Heart left ventricle (tissue), 16 donors: ENCODE measurements at regions not wholly inside any gene's neighbourhood (a gene's known extent, or its start where the extent isn't known, plus 50 kb on each side); places are given as distances from the start of the nearest gene placed in this dataset.

Source experiments
- ATAC-seq, 4 donors: fragments of 200-7000 bp; cut with Tn5 transposase; one replicate each; pipeline ENCODE4 v1.9.1; 2020 to 2022; ENCODE audit warnings: moderate library complexity in 4 of 4, mild to moderate bottlenecking in 3 of 4, moderate number of reproducible peaks in 1 of 4
- DNase-seq, 5 donors: peaks; one replicate each; pipeline ENCODE4 v3.0.0-alpha.2; 2020
- H3K27ac ChIP-seq, 12 donors: fragments of 200-600 bp; sonication (generic) in 4 of 12; one replicate each; pipeline versions ENCODE4 v1.5.0 to v1.8.0; 2016 to 2022; ENCODE audit warnings: mild to moderate bottlenecking in 2 of 12
- H3K27me3 ChIP-seq, 9 donors: fragments of 200-600 bp; sonication (generic) in 2 of 9; one replicate each; pipeline versions ENCODE4 v1.5.1 to v1.8.0; 2016 to 2022; ENCODE audit warnings: mild to moderate bottlenecking in 3 of 9
- H3K36me3 ChIP-seq, 9 donors: fragments of 200-600 bp; sonication (generic) in 2 of 9; one replicate each; pipeline versions ENCODE4 v1.5.0 to v1.8.0; 2018 to 2022; ENCODE audit warnings: mild to moderate bottlenecking in 2 of 9
- H3K4me1 ChIP-seq, 12 donors: fragments of 200-600 bp; sonication (generic) in 4 of 12; one replicate each; pipeline versions ENCODE4 v1.5.0 to v1.8.0; 2016 to 2022; ENCODE audit warnings: mild to moderate bottlenecking in 3 of 12
- H3K4me3 ChIP-seq, 12 donors: fragments of 200-600 bp; sonication (generic) in 4 of 12; one replicate each; pipeline versions ENCODE4 v1.5.0 to v1.8.0; 2017 to 2022; ENCODE audit warnings: mild to moderate bottlenecking in 9 of 12, moderate library complexity in 4 of 12
- H3K9me3 ChIP-seq, 12 donors: fragments of 200-600 bp; sonication (generic) in 4 of 12; one replicate each; pipeline versions ENCODE4 v1.5.0 to v1.8.0; 2016 to 2022; ENCODE audit warnings: mild to moderate bottlenecking in 1 of 12
- CTCF ChIP-seq, 12 donors: fragments of 200-600 bp; sonication (generic) in 4 of 12; IDR thresholded peaks; one replicate each; pipeline versions ENCODE4 v1.5.0 to v1.8.0; 2018 to 2022; ENCODE audit warnings: antibody characterized with exemption in 12 of 12, mild to moderate bottlenecking in 5 of 12
- POLR2A ChIP-seq, 2 donors: fragments of 450-650 bp; IDR thresholded peaks; one replicate each; pipeline ENCODE4 v1.6.1; 2017; ENCODE audit warnings: antibody characterized with exemption in 2 of 2, mild to moderate bottlenecking in 2 of 2, moderate library complexity in 2 of 2
- WGBS, 4 donors: extraction: QIAGEN DNeasy Blood & Tissue Kit in 2 of 4; methylation state at CpG; one replicate each; pipeline versions ENCODE4 v1.1.5 to v1.1.7; 2013 to 2018; 5-methylcytosine and 5-hydroxymethylcytosine counted together
- intact Hi-C, 10 donors: fragments of 100-400 bp; cut with DNase I; formaldehyde crosslinking; loops; one replicate each; pipeline versions ENCODE4 v1.11.1 to v1.14.2; 2022
- donor health status: ischemic (EF 13 %, LVEDD 7.1; RV severe dilation, severe dysfunction).
- donor health status: healthy with polysubstance abuse.
- donor health status: DM: no; HTN: yes; CAD: no.
- donor health status: DM: no; HTN: no; CAD: no.
- donor health status: ischemic (EF 25% LVEDD 6.9; RV normal size, moderate dysfunction).
- donor health status: ischemic (EF 25% LVEDD 5.7; RV mildly dilated, moderate dysfunction).
- donor health status: healthy.
- donor health status: DM: yes; HTN: yes; CAD: no.
- donor health status: ischemic (EF 35%, LVEDD 5.7; RV mildly dilated, moderate dysfunction).
- donor health status: nonischemic (EF 11% LVEDD 7.7; RV severe dilation, severe dysfunction).
- donor health status: DM: yes; HTN: yes; CAD: no.
- donor health status: PGD.
- donor health status: ischemic (EF 29% LVEDD 5.4; RV normal size, mild dysfunction).
- donor health status: nonischemic (EF 23%, LVEDD 6.1; RV moderate dilation, normal function).

- no peaks in the 10 kb centered on the region for H3K27me3 ChIP-seq
- WGBS, 4 donors, result 90 to 98% (median 96%) methylated on average over 1 to 3 of the region's 3 CpGs
- H3K4me1 ChIP-seq, result no peaks in the 10 kb centered on the region
- DNase-seq, result no peak
- intact Hi-C loops, result no loop called here
- H3K4me3 ChIP-seq, result no peak overlapping the region
- no peak for TF ChIP-seq CTCF (IDR thresholded peaks at IDR 0.05)
- TF ChIP-seq POLR2A (IDR thresholded peaks at IDR 0.05), result no peak
- no peak overlapping the region for H3K27ac ChIP-seq
- peaks cover 0 to 4% (median 0%) of the 10 kb centered on the region in 12 donors for H3K9me3 ChIP-seq
- H3K36me3 ChIP-seq, result no peaks in the 10 kb centered on the region
- ATAC-seq, result no peak
Observed at GRCh38 chr5:78726571-78726970, 78.0 kb upstream of the LHFPL2 start.

GRCh38 chr5:78726003-78726402, 77.4 kb upstream of the LHFPL2 start:
- ATAC-seq, result no peak
- Histone ChIP-seq H3K27me3 (no peaks in the 10 kb centered on the region), H3K4me1 (peaks cover 0 to 3% (median 0%) of the 10 kb centered on the region in 12 donors), H3K4me3 (no peak overlapping the region), H3K36me3 (no peaks in the 10 kb centered on the region), H3K9me3 (peaks cover 0 to 4% (median 0%) of the 10 kb centered on the region in 12 donors), H3K27ac (no peak overlapping the region)
- no peak for DNase-seq
- WGBS, 4 donors, result 95 to 98% (median 95%) methylated on average over 3 of the region's 3 CpGs
- TF ChIP-seq CTCF (IDR thresholded peaks at IDR 0.05), result no peak
- TF ChIP-seq POLR2A (IDR thresholded peaks at IDR 0.05), result no peak
- intact Hi-C loops, result no loop called here

- Histone ChIP-seq H3K27me3 (no peaks in the 10 kb centered on the region), H3K27ac (no peak overlapping the region), H3K9me3 (no peaks in the 10 kb centered on the region), H3K36me3 (no peaks in the 10 kb centered on the region), H3K4me1 (peaks cover 0 to 13% (median 0%) of the 10 kb centered on the region in 12 donors), H3K4me3 (no peak overlapping the region)
- DNase-seq, result no peak
- no peak for ATAC-seq
- TF ChIP-seq POLR2A (IDR thresholded peaks at IDR 0.05) (no peak), CTCF (IDR thresholded peaks at IDR 0.05) (no peak)
- intact Hi-C loops, result no loop called here
Observed at GRCh38 chr5:78724061-78724460, 75.5 kb upstream of the LHFPL2 start.

GRCh38 chr5:78720997-78721396, 72.4 kb upstream of the LHFPL2 start:
- Histone ChIP-seq H3K4me3 (no peak overlapping the region), H3K9me3 (no peaks in the 10 kb centered on the region), H3K27me3 (no peaks in the 10 kb centered on the region), H3K27ac (no peak overlapping the region), H3K4me1 (peaks cover 0 to 13% (median 0%) of the 10 kb centered on the region in 12 donors), H3K36me3 (no peaks in the 10 kb centered on the region)
- DNase-seq (no peak), ATAC-seq (no peak)
- intact Hi-C loops, result no loop called here
- 61 to 66% (median 64%) methylated on average over 5 of the region's 5 CpGs for WGBS, 4 donors
- TF ChIP-seq POLR2A (IDR thresholded peaks at IDR 0.05) (no peak), CTCF (IDR thresholded peaks at IDR 0.05) (no peak)
